ENCODE measurements at regions not wholly inside any gene's neighbourhood (a gene's known extent, or its start where the extent isn't known, plus 50 kb on each side); places are given as distances from the start of the nearest gene placed in this dataset.

GRCh38 chr5:60323596-60323995 lies 376.4 kb downstream of the DEPDC1B start:
- Histone ChIP-seq H3K36me3 (ENCODE audit: control insufficient read depth, insufficient read depth, low read length) (no peaks in the 10 kb centered on the region), H3K4me3 (ENCODE audit: low read depth, low read length) (no peak overlapping the region), H3K27me3 (ENCODE audit: control insufficient read depth, insufficient read depth, low read length) (no peaks in the 10 kb centered on the region), H3K4me1 (ENCODE audit: control insufficient read depth, insufficient read depth, low read length) (peaks cover 4% of the 10 kb centered on the region), H3K9me3 (ENCODE audit: control insufficient read depth, insufficient read depth, low read length) (peaks cover 3% of the 10 kb centered on the region), H3K9ac (ENCODE audit: low read depth, low read length) (no peak overlapping the region)

DNA sequence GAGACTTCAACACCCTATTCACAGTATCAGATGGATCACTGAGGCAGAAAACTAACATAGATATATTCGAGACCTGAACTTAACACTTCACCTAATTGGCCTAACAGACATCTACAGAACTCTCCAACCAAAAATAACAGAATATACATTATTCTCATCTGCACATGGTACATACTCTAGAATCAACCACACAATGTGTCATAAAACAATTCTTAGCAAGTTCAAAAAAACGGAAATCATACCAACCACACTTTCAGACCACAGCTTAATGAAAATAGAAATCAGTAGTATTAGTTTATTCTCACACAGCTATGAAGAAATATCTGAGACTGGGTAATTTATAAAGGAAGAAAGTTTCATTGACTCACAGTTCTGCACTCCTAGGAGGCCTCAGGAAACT lies 387.9 kb downstream of the DEPDC1B start:
- Histone ChIP-seq H3K9me3 (ENCODE audit: control insufficient read depth, insufficient read depth, low read length) (no peaks in the 10 kb centered on the region), H3K9ac (ENCODE audit: low read depth, low read length) (no peak overlapping the region), H3K4me1 (ENCODE audit: control insufficient read depth, insufficient read depth, low read length) (peaks cover 5% of the 10 kb centered on the region), H3K4me3 (ENCODE audit: low read depth, low read length) (no peak overlapping the region), H3K27me3 (ENCODE audit: control insufficient read depth, insufficient read depth, low read length) (no peaks in the 10 kb centered on the region), H3K36me3 (ENCODE audit: control insufficient read depth, insufficient read depth, low read length) (no peaks in the 10 kb centered on the region)

GRCh38 chr5:60299944-60300343 lies 400.0 kb downstream of the DEPDC1B start:
- H3K27me3 ChIP-seq (ENCODE audit: control insufficient read depth, insufficient read depth, low read length) = no peaks in the 10 kb centered on the region
- no peaks in the 10 kb centered on the region for H3K4me1 ChIP-seq (ENCODE audit: control insufficient read depth, insufficient read depth, low read length)
- H3K36me3 ChIP-seq (ENCODE audit: control insufficient read depth, insufficient read depth, low read length) = no peaks in the 10 kb centered on the region
- H3K9ac ChIP-seq (ENCODE audit: low read depth, low read length) = no peak overlapping the region
- no peaks in the 10 kb centered on the region for H3K9me3 ChIP-seq (ENCODE audit: control insufficient read depth, insufficient read depth, low read length)
- no peak overlapping the region for H3K4me3 ChIP-seq (ENCODE audit: low read depth, low read length)

GRCh38 chr5:60297658-60298057 lies 402.3 kb downstream of the DEPDC1B start:
- H3K27me3 ChIP-seq (ENCODE audit: control insufficient read depth, insufficient read depth, low read length) = no peaks in the 10 kb centered on the region
- H3K9ac ChIP-seq (ENCODE audit: low read depth, low read length) = no peak overlapping the region
- no peak overlapping the region for H3K4me3 ChIP-seq (ENCODE audit: low read depth, low read length)
- H3K9me3 ChIP-seq (ENCODE audit: control insufficient read depth, insufficient read depth, low read length) = no peaks in the 10 kb centered on the region
- no peaks in the 10 kb centered on the region for H3K36me3 ChIP-seq (ENCODE audit: control insufficient read depth, insufficient read depth, low read length)
- no peaks in the 10 kb centered on the region for H3K4me1 ChIP-seq (ENCODE audit: control insufficient read depth, insufficient read depth, low read length)

- Histone ChIP-seq H3K27me3 (ENCODE audit: control insufficient read depth, insufficient read depth, low read length) (no peaks in the 10 kb centered on the region), H3K9ac (ENCODE audit: low read depth, low read length) (no peak overlapping the region), H3K4me3 (ENCODE audit: low read depth, low read length) (no peak overlapping the region), H3K4me1 (ENCODE audit: control insufficient read depth, insufficient read depth, low read length) (no peaks in the 10 kb centered on the region), H3K9me3 (ENCODE audit: control insufficient read depth, insufficient read depth, low read length) (no peaks in the 10 kb centered on the region), H3K36me3 (ENCODE audit: control insufficient read depth, insufficient read depth, low read length) (no peaks in the 10 kb centered on the region)
Measured at GRCh38 chr5:60295423-60295822, 401.9 kb upstream of the PDE4D start.

DNA sequence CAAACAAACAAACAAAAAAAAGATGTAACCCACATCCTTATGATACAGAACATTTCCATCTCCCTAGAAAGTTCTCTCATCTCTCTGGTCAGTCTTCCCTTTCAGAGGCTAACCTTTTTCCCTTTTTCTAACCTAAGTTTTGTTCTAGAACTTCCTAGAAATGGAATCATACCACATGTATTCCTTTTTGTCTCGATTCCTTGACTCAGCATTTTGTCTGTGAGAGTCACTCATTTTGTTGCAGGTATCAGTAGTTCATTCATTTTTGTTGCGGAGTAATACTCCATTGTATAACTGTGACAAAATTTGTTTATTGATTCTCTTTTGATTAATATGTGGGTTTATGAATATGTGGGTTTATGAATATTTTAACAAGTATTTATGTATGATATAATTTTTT lies 400.0 kb upstream of the PDE4D start:
- Histone ChIP-seq H3K9me3 (ENCODE audit: control insufficient read depth, insufficient read depth, low read length) (no peaks in the 10 kb centered on the region), H3K4me1 (ENCODE audit: control insufficient read depth, insufficient read depth, low read length) (no peaks in the 10 kb centered on the region), H3K36me3 (ENCODE audit: control insufficient read depth, insufficient read depth, low read length) (no peaks in the 10 kb centered on the region), H3K27me3 (ENCODE audit: control insufficient read depth, insufficient read depth, low read length) (no peaks in the 10 kb centered on the region), H3K4me3 (ENCODE audit: low read depth, low read length) (no peak overlapping the region), H3K9ac (ENCODE audit: low read depth, low read length) (no peak overlapping the region)

GRCh38 chr5:60287174-60287771 lies 393.7 kb upstream of the PDE4D start:
- no peaks in the 10 kb centered on the region for H3K27me3 ChIP-seq (ENCODE audit: control insufficient read depth, insufficient read depth, low read length)
- H3K4me3 ChIP-seq (ENCODE audit: low read depth, low read length) = no peak overlapping the region
- H3K4me1 ChIP-seq (ENCODE audit: control insufficient read depth, insufficient read depth, low read length) = no peaks in the 10 kb centered on the region
- H3K9ac ChIP-seq (ENCODE audit: low read depth, low read length) = no peak overlapping the region
- H3K36me3 ChIP-seq (ENCODE audit: control insufficient read depth, insufficient read depth, low read length) = no peaks in the 10 kb centered on the region
- no peaks in the 10 kb centered on the region for H3K9me3 ChIP-seq (ENCODE audit: control insufficient read depth, insufficient read depth, low read length)

DNA sequence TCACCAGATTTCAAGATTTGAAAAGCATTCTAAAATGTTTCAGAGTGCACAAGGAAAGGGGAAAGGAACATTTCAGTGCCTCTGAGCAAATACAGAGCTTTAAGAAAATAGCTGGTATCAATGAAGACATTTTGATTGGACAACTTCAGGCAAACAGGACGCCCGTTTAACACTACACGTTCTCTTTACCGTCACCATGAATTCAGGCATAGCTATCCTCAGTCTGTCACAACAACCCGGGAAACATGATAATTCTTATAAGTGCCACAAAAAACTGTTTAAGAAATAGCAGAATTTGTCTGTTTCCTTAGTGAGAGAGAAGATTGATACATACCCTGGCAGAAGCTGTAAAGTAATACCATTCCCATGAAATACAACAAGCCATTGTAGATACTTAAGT lies 392.4 kb upstream of the PDE4D start:
- H3K4me3 ChIP-seq (ENCODE audit: low read depth, low read length) = no peak overlapping the region
- no peaks in the 10 kb centered on the region for H3K27me3 ChIP-seq (ENCODE audit: control insufficient read depth, insufficient read depth, low read length)
- H3K36me3 ChIP-seq (ENCODE audit: control insufficient read depth, insufficient read depth, low read length) = no peaks in the 10 kb centered on the region
- H3K9me3 ChIP-seq (ENCODE audit: control insufficient read depth, insufficient read depth, low read length) = no peaks in the 10 kb centered on the region
- no peaks in the 10 kb centered on the region for H3K4me1 ChIP-seq (ENCODE audit: control insufficient read depth, insufficient read depth, low read length)
- H3K9ac ChIP-seq (ENCODE audit: low read depth, low read length) = no peak overlapping the region

DNA sequence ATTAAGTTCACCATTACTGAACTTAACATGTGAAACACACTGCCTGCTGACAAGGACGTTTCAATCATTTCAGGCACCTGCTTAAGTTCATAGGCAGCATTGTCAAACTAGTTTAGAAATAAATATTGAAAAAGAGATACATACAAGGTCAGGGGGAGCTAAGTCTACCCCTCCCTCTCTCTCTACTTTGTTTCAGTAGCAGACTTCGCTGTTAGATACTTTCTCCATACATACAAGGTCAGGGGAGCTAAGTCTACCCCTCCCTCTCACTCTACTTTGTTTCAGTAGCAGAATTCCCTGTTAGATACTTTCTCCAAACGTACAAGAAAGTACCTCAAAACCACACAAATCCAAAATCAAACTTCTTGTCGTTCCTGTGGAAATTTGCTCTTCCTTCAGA lies 387.4 kb upstream of the PDE4D start:
- H3K36me3 ChIP-seq (ENCODE audit: control insufficient read depth, insufficient read depth, low read length) = no peaks in the 10 kb centered on the region
- no peaks in the 10 kb centered on the region for H3K9me3 ChIP-seq (ENCODE audit: control insufficient read depth, insufficient read depth, low read length)
- no peak overlapping the region for H3K4me3 ChIP-seq (ENCODE audit: low read depth, low read length)

DNA sequence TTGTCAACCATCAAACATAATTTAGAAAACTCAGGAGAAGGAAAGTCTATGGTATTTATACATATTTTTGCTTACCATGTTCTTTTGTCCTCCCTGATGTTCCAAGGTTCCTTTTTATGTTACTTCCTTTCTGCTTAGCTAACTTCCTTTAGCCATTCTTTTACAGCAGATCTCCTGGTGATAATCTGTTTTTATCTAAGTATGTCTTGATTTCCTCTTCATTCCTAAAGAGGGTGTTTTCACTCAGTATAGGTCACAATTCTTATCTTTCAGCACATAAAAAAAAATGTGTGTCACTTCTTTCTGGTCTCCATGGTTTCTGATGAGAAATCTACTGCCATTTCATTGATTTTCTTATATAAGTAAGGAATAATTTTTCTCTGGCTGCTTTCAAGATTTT lies 384.4 kb upstream of the PDE4D start:
- no peaks in the 10 kb centered on the region for H3K9me3 ChIP-seq (ENCODE audit: control insufficient read depth, insufficient read depth, low read length)
- H3K9ac ChIP-seq (ENCODE audit: low read depth, low read length) = no peak overlapping the region
- H3K4me3 ChIP-seq (ENCODE audit: low read depth, low read length) = no peak overlapping the region

More for the DNA sequence above, 387.4 kb upstream of the PDE4D start:
- H3K9ac ChIP-seq (ENCODE audit: low read depth, low read length) = no peak overlapping the region
- H3K4me1 ChIP-seq (ENCODE audit: control insufficient read depth, insufficient read depth, low read length) = peaks cover 3% of the 10 kb centered on the region
- no peaks in the 10 kb centered on the region for H3K27me3 ChIP-seq (ENCODE audit: control insufficient read depth, insufficient read depth, low read length)

GRCh38 chr5:60274747-60275146 lies 381.2 kb upstream of the PDE4D start:
- H3K9ac ChIP-seq (ENCODE audit: low read depth, low read length) = no peak overlapping the region
- H3K9me3 ChIP-seq (ENCODE audit: control insufficient read depth, insufficient read depth, low read length) = no peaks in the 10 kb centered on the region
- no peak overlapping the region for H3K4me3 ChIP-seq (ENCODE audit: low read depth, low read length)
- no peaks in the 10 kb centered on the region for H3K27me3 ChIP-seq (ENCODE audit: control insufficient read depth, insufficient read depth, low read length)
- H3K36me3 ChIP-seq (ENCODE audit: control insufficient read depth, insufficient read depth, low read length) = no peaks in the 10 kb centered on the region
- peaks cover 3% of the 10 kb centered on the region for H3K4me1 ChIP-seq (ENCODE audit: control insufficient read depth, insufficient read depth, low read length)

More for the DNA sequence above, 384.4 kb upstream of the PDE4D start:
- no peaks in the 10 kb centered on the region for H3K27me3 ChIP-seq (ENCODE audit: control insufficient read depth, insufficient read depth, low read length)
- no peaks in the 10 kb centered on the region for H3K36me3 ChIP-seq (ENCODE audit: control insufficient read depth, insufficient read depth, low read length)
- peaks cover 3% of the 10 kb centered on the region for H3K4me1 ChIP-seq (ENCODE audit: control insufficient read depth, insufficient read depth, low read length)

DNA sequence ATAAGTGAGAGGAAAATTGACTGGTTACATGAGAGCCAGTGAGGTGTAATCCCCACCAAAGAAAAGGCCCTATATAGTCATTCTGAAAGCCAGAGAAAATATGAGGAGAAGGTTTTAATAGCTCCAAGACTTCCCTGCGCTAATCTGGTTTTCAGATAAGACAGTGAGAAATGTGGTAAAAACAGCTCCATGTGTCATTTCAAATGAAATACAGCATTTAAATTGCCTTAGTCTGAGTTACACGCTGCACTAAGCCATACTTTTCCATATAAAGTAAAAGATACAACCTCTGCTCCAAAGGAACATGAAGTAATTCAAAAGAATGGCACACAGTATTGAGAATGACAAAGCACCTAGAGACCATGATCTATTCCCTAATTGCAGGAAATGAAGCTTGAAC lies 378.0 kb upstream of the PDE4D start:
- H3K4me3 ChIP-seq (ENCODE audit: low read depth, low read length) = no peak overlapping the region
- no peak overlapping the region for H3K9ac ChIP-seq (ENCODE audit: low read depth, low read length)
- H3K9me3 ChIP-seq (ENCODE audit: control insufficient read depth, insufficient read depth, low read length) = no peaks in the 10 kb centered on the region
- H3K27me3 ChIP-seq (ENCODE audit: control insufficient read depth, insufficient read depth, low read length) = no peaks in the 10 kb centered on the region
- no peaks in the 10 kb centered on the region for H3K36me3 ChIP-seq (ENCODE audit: control insufficient read depth, insufficient read depth, low read length)
- no peaks in the 10 kb centered on the region for H3K4me1 ChIP-seq (ENCODE audit: control insufficient read depth, insufficient read depth, low read length)

Measured in iPS-15b (cell line).